PC-9 (cell line): ENCODE measurements at regions not wholly inside any gene's neighbourhood (a gene's known extent, or its start where the extent isn't known, plus 50 kb on each side); places are given as distances from the start of the nearest gene placed in this dataset.
"Not testable (repeated sequence)": the region's sequence is repeated elsewhere in the genome, so short reads cannot be mapped to it uniquely, and the experiment has no call there.

Experiments used
- BruUV-seq: library from RNA; stranded (reverse); fragments of 400-500 nt; replicated peaks from 2 replicates; lab custom pipeline; 2021; lab: Mats Ljungman, UMichigan
- CTCF ChIA-PET: fragments of 300-600 bp; sonication (Branson Sonifier 250); formaldehyde crosslinking; loops from one replicate; lab custom pipeline; 2022; ENCODE audit warnings: antibody characterized with exemption; lab: Charles Lee
- POLR2A ChIA-PET: fragments of 300-600 bp; sonication (Branson Sonifier 250); formaldehyde crosslinking; loops from one replicate; lab custom pipeline; 2022; ENCODE audit warnings: antibody characterized with exemption; ENCODE audit not compliant: unreplicated experiment; lab: Charles Lee
- DNase-seq, 2 experiments: peaks; one replicate each; pipeline versions ENCODE4 v3.0.0 to v3.0.0-alpha.2; 2015 to 2022; ENCODE audit warnings: mixed read lengths in 1 of 2
- H2AFZ ChIP-seq: fragments of 200-600 bp; sonication (generic); 2 replicates; pipeline ENCODE4 v1.8.1; 2017; ENCODE audit warnings: antibody characterized with exemption
- H3F3A ChIP-seq: fragments of 200-600 bp; sonication (generic); 2 replicates; pipeline ENCODE4 v1.8.1; 2017; ENCODE audit warnings: antibody characterized with exemption, mild to moderate bottlenecking, low read depth; ENCODE audit not compliant: insufficient read depth
- H3K27ac ChIP-seq: fragments of 200-600 bp; sonication (generic); 2 replicates; pipeline ENCODE4 v1.6.1; 2016; ENCODE audit warnings: mixed run types
- H3K27me3 ChIP-seq: fragments of 200-600 bp; sonication (generic); 2 replicates; pipeline ENCODE4 v1.6.1; 2016; ENCODE audit warnings: low read depth, mixed run types; ENCODE audit not compliant: insufficient read depth
- H3K36me3 ChIP-seq: fragments of 200-600 bp; sonication (generic); 2 replicates; pipeline ENCODE4 v1.6.1; 2016; ENCODE audit warnings: low read depth, mixed run types
- H3K4me1 ChIP-seq: fragments of 200-600 bp; sonication (generic); replicated peaks from 2 replicates; pipeline ENCODE4 v1.6.1; 2016; ENCODE audit warnings: mixed run types; ENCODE audit not compliant: insufficient read depth
- H3K4me2 ChIP-seq: fragments of 200-600 bp; sonication (generic); 2 replicates; pipeline ENCODE4 v1.6.1; 2017; ENCODE audit warnings: mixed run types
- H3K4me3 ChIP-seq: fragments of 200-600 bp; sonication (generic); 2 replicates; pipeline ENCODE4 v1.6.1; 2016; ENCODE audit warnings: mixed run types
- H3K79me2 ChIP-seq: fragments of 200-600 bp; sonication (generic); 2 replicates; pipeline ENCODE4 v1.6.1; 2017; ENCODE audit warnings: low read depth, mixed run types
- H3K9me2 ChIP-seq: fragments of 200-600 bp; sonication (generic); 2 replicates; pipeline ENCODE4 v1.8.1; 2017; ENCODE audit warnings: mild to moderate bottlenecking; ENCODE audit not compliant: insufficient read depth
- H3K9me3 ChIP-seq: fragments of 200-600 bp; sonication (generic); 2 replicates; pipeline ENCODE4 v1.8.1; 2016; ENCODE audit warnings: low read depth; ENCODE audit not compliant: insufficient read depth
- H4K20me1 ChIP-seq: fragments of 200-600 bp; sonication (generic); 2 replicates; pipeline ENCODE4 v1.8.1; 2017; ENCODE audit not compliant: insufficient read depth
- CTCF ChIP-seq: fragments of 200-600 bp; sonication (generic); conservative IDR thresholded peaks from 2 replicates; pipeline ENCODE4 v1.6.1; 2017; ENCODE audit warnings: mixed run types, antibody characterized with exemption, mild to moderate bottlenecking, moderate library complexity
- EZH2 ChIP-seq: fragments of 200-600 bp; sonication (generic); IDR thresholded peaks from 2 replicates; pipeline ENCODE4 v1.8.0; 2017; ENCODE audit warnings: antibody characterized with exemption, low read depth
- intact Hi-C: fragments of 100-400 bp; cut with micrococcal nuclease; formaldehyde crosslinking; loops from one replicate; pipeline ENCODE4 v1.10.0; 2022; ENCODE audit not compliant: unreplicated experiment

GRCh38 chr22:25460682-25461081 is 103.8 kb upstream of the GRK3 start:
- H4K20me1 ChIP-seq, POLR2A ChIA-PET, H3K79me2 ChIP-seq, BruUV-seq, H3F3A ChIP-seq, CTCF ChIA-PET, H3K9me2 ChIP-seq, H3K27me3 ChIP-seq, H3K9me3 ChIP-seq, DNase-seq, H2AFZ ChIP-seq, H3K4me3 ChIP-seq, H3K4me2 ChIP-seq, H3K27ac ChIP-seq, H3K36me3 ChIP-seq, H3K4me1 ChIP-seq: not testable (repeated sequence)
- intact Hi-C loops = loop anchor here (5.0 kb wide), 1 partner anchor 872 kb away; no protein-coding TSS in a partner anchor

- no TSS peak for BruUV-seq
- H3K9me3 ChIP-seq = no peaks in the 10 kb centered on the region
- no peak overlapping the region for H3K4me2 ChIP-seq
- H2AFZ ChIP-seq = no peak overlapping the region
- no peaks in the 10 kb centered on the region for H3K36me3 ChIP-seq
- no peaks in the 10 kb centered on the region for H3K27me3 ChIP-seq
- intact Hi-C loops = loop anchor here (5.0 kb wide), 1 partner anchor 871 kb away; no protein-coding TSS in a partner anchor
- no peaks in the 10 kb centered on the region for H3K9me2 ChIP-seq
- H3K79me2 ChIP-seq = no peaks in the 10 kb centered on the region
- no peaks in the 10 kb centered on the region for H3K4me1 ChIP-seq
- POLR2A ChIA-PET = no interaction called here
- CTCF ChIA-PET = interaction anchor here (0.6 kb wide), 1 partner anchor 1289 kb away, joined by 3 read pairs; no protein-coding TSS in a partner anchor
- no peak for DNase-seq
- H3F3A ChIP-seq = no peaks in the 10 kb centered on the region
- no peak for TF ChIP-seq EZH2
- TF ChIP-seq CTCF = no peak
- H3K27ac ChIP-seq = no peak overlapping the region
- no peak overlapping the region for H3K4me3 ChIP-seq
- H4K20me1 ChIP-seq = peaks cover 4% of the 10 kb centered on the region; the same call in 1 of the 2 replicates
These were observed 103.2 kb upstream of the GRK3 start for GRCh38 chr22:25461301-25461700.

- H4K20me1 ChIP-seq, H2AFZ ChIP-seq, H3K4me3 ChIP-seq, BruUV-seq, H3K79me2 ChIP-seq, CTCF ChIA-PET, H3K4me2 ChIP-seq, H3F3A ChIP-seq, H3K36me3 ChIP-seq, H3K4me1 ChIP-seq, H3K27ac ChIP-seq, H3K9me2 ChIP-seq, H3K9me3 ChIP-seq, H3K27me3 ChIP-seq: not testable (repeated sequence)
- POLR2A ChIA-PET = interaction anchor here (0.7 kb wide), 1 partner anchor 325 kb away, joined by 6 read pairs; no protein-coding TSS in a partner anchor
- DNase-seq = peak; percentile 39 to 65
- intact Hi-C loops = loop anchor here (1.0 to 5.0 kb wide), 3 partner anchors 240 to 870 kb away; no protein-coding TSS in a partner anchor
- TF ChIP-seq CTCF = peak; percentile 97
These were observed 101.8 kb upstream of the GRK3 start for GRCh38 chr22:25462474-25463346.

GRCh38 chr22:25463347-25463628 is 101.2 kb upstream of the GRK3 start:
- CTCF ChIA-PET, H4K20me1 ChIP-seq, H3K9me2 ChIP-seq, H3K4me3 ChIP-seq, H3K27ac ChIP-seq, DNase-seq, H3K4me1 ChIP-seq, H3F3A ChIP-seq, H3K9me3 ChIP-seq, H3K79me2 ChIP-seq, H3K36me3 ChIP-seq, POLR2A ChIA-PET, BruUV-seq, H3K4me2 ChIP-seq, H2AFZ ChIP-seq, H3K27me3 ChIP-seq: not testable (repeated sequence)
- intact Hi-C loops = loop anchor here (2.0 to 5.0 kb wide), 2 partner anchors 240 to 869 kb away; no protein-coding TSS in a partner anchor

- H3K4me3 ChIP-seq, H2AFZ ChIP-seq, H3K27me3 ChIP-seq, H4K20me1 ChIP-seq, H3K9me3 ChIP-seq, H3K27ac ChIP-seq, DNase-seq, H3K36me3 ChIP-seq, H3F3A ChIP-seq, H3K79me2 ChIP-seq, H3K4me1 ChIP-seq, POLR2A ChIA-PET, H3K4me2 ChIP-seq, BruUV-seq, H3K9me2 ChIP-seq: not testable (repeated sequence)
- intact Hi-C loops = loop anchor here (5.0 kb wide), 1 partner anchor 868 kb away; no protein-coding TSS in a partner anchor
- CTCF ChIA-PET = interaction anchor here (0.6 kb wide), 1 partner anchor 226 kb away, joined by 5 read pairs; no protein-coding TSS in a partner anchor
These were observed 100.1 kb upstream of the GRK3 start for GRCh38 chr22:25464326-25464725.
